ENCODE measurements at regions not wholly inside any gene's neighbourhood (a gene's known extent, or its start where the extent isn't known, plus 50 kb on each side); places are given as distances from the start of the nearest gene placed in this dataset.

- no peaks in the 10 kb centered on the region for H3K36me3 Mint-ChIP-seq (ENCODE audit: low read depth)
- peaks cover 11% of the 10 kb centered on the region for H3K27me3 Mint-ChIP-seq (ENCODE audit: insufficient read depth)
- no peak for DNase-seq (ENCODE audit: low spot score)
- no peak overlapping the region for H3K4me3 Mint-ChIP-seq
- no peak overlapping the region for H3K27ac Mint-ChIP-seq
- intact Hi-C loops (cut with micrococcal nuclease) = no loop called here
- H3K9me3 Mint-ChIP-seq = peaks cover 7% of the 10 kb centered on the region
- no peaks in the 10 kb centered on the region for H3K4me1 Mint-ChIP-seq (ENCODE audit: low read depth)
Observed at GRCh38 chr6:167532410-167533288, 207.8 kb downstream of the TTLL2 start.

GRCh38 chr6:167533851-167534250, 209.0 kb downstream of the TTLL2 start:
- Mint-ChIP-seq H3K27me3 (ENCODE audit: insufficient read depth) (peaks cover 14% of the 10 kb centered on the region), H3K4me1 (ENCODE audit: low read depth) (no peaks in the 10 kb centered on the region), H3K27ac (no peak overlapping the region), H3K9me3 (peaks cover 7% of the 10 kb centered on the region), H3K36me3 (ENCODE audit: low read depth) (no peaks in the 10 kb centered on the region), H3K4me3 (no peak overlapping the region)
- intact Hi-C loops (cut with micrococcal nuclease) = no loop called here
- no peak for DNase-seq (ENCODE audit: low spot score)

GRCh38 chr6:167537816-167538215, 212.9 kb downstream of the TTLL2 start:
- Mint-ChIP-seq H3K27me3 (ENCODE audit: insufficient read depth) (peaks cover 7% of the 10 kb centered on the region), H3K4me3 (no peak overlapping the region), H3K36me3 (ENCODE audit: low read depth) (no peaks in the 10 kb centered on the region), H3K9me3 (peaks cover 7% of the 10 kb centered on the region), H3K4me1 (ENCODE audit: low read depth) (no peaks in the 10 kb centered on the region), H3K27ac (no peak overlapping the region)
- intact Hi-C loops (cut with micrococcal nuclease) = no loop called here
- DNase-seq (ENCODE audit: low spot score) = no peak

- intact Hi-C loops (cut with micrococcal nuclease) = no loop called here
- H3K4me1 Mint-ChIP-seq (ENCODE audit: low read depth) = no peaks in the 10 kb centered on the region
- no peaks in the 10 kb centered on the region for H3K36me3 Mint-ChIP-seq (ENCODE audit: low read depth)
- H3K4me3 Mint-ChIP-seq = no peak overlapping the region
- no peak for DNase-seq (ENCODE audit: low spot score)
- H3K27me3 Mint-ChIP-seq (ENCODE audit: insufficient read depth) = peaks cover 7% of the 10 kb centered on the region
- peaks cover 7% of the 10 kb centered on the region for H3K9me3 Mint-ChIP-seq
- H3K27ac Mint-ChIP-seq = no peak overlapping the region
Observed at GRCh38 chr6:167538746-167539145, 213.9 kb downstream of the TTLL2 start.

GRCh38 chr6:167540796-167541195, 215.9 kb downstream of the TTLL2 start:
- peaks cover 7% of the 10 kb centered on the region for H3K27me3 Mint-ChIP-seq (ENCODE audit: insufficient read depth)

GRCh38 chr6:167541544-167541943, 216.7 kb downstream of the TTLL2 start:
- no peak overlapping the region for H3K27ac Mint-ChIP-seq
- H3K4me1 Mint-ChIP-seq (ENCODE audit: low read depth) = no peaks in the 10 kb centered on the region
- no peak for DNase-seq (ENCODE audit: low spot score)
- H3K27me3 Mint-ChIP-seq (ENCODE audit: insufficient read depth) = peaks cover 7% of the 10 kb centered on the region
- no peak overlapping the region for H3K4me3 Mint-ChIP-seq
- intact Hi-C loops (cut with micrococcal nuclease) = no loop called here
- peaks cover 2% of the 10 kb centered on the region for H3K9me3 Mint-ChIP-seq
- H3K36me3 Mint-ChIP-seq (ENCODE audit: low read depth) = no peaks in the 10 kb centered on the region

More at GRCh38 chr6:167540796-167541195, 215.9 kb downstream of the TTLL2 start:
- DNase-seq (ENCODE audit: low spot score) = no peak
- Mint-ChIP-seq H3K9me3 (peaks cover 5% of the 10 kb centered on the region), H3K4me3 (no peak overlapping the region), H3K4me1 (ENCODE audit: low read depth) (no peaks in the 10 kb centered on the region), H3K36me3 (ENCODE audit: low read depth) (no peaks in the 10 kb centered on the region), H3K27ac (no peak overlapping the region)
- intact Hi-C loops (cut with micrococcal nuclease) = no loop called here

DNA sequence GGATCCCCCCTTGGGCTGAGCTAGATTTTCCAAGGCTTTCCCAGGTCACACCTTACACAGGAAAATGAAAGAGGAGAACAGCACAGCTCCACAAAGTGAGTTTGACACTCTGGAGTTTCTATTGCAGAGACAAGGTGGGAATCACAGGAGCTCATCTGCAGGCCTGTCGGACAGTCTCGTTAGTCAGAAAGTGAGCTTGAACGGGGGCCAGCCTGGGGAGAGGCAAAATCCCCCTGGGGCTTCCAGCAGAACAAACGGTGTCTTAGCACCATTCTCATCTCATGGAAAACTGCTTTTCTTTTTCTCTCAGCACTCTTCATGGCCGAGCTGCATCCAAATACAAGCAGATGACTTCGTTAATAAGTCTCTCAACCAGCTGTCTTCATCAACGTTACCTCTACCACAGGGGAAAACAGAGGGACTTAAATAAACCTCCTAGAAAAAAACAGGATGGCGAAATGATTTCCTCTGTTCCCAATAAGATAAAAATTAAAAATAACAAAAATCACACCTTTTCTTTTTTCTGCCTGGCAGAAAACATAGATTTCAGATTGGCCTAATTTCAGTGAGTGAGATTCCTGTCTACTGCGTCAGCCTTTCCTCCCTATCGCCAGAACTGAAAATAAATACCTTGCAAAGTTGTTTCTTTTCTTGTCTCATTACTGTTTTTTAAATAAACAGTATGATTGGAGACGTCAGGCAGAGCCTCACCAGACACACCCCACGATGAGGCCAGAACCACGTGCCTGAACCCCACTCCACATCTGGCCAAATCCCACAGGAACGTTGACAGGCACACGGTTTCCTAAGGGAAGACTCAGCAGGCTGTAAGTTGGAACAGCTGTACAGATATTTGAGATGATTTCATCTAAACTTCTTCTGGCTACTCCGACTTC, 219.0 kb downstream of the TTLL2 start:
- intact Hi-C loops (cut with micrococcal nuclease) = no loop called here
- no peak overlapping the region for H3K27ac Mint-ChIP-seq
- DNase-seq (ENCODE audit: low spot score) = no peak
- H3K36me3 Mint-ChIP-seq (ENCODE audit: low read depth) = no peaks in the 10 kb centered on the region
- H3K27me3 Mint-ChIP-seq (ENCODE audit: insufficient read depth) = peaks cover 2% of the 10 kb centered on the region
- no peaks in the 10 kb centered on the region for H3K9me3 Mint-ChIP-seq
- no peak overlapping the region for H3K4me3 Mint-ChIP-seq
- no peaks in the 10 kb centered on the region for H3K4me1 Mint-ChIP-seq (ENCODE audit: low read depth)

- no peak for DNase-seq (ENCODE audit: low spot score)
- Mint-ChIP-seq H3K36me3 (ENCODE audit: low read depth) (no peaks in the 10 kb centered on the region), H3K4me1 (ENCODE audit: low read depth) (no peaks in the 10 kb centered on the region), H3K9me3 (no peaks in the 10 kb centered on the region), H3K27ac (no peak overlapping the region), H3K4me3 (no peak overlapping the region), H3K27me3 (ENCODE audit: insufficient read depth) (peaks cover 2% of the 10 kb centered on the region)
- intact Hi-C loops (cut with micrococcal nuclease) = no loop called here
Observed at GRCh38 chr6:167546611-167547327, 221.9 kb downstream of the TTLL2 start.

DNA sequence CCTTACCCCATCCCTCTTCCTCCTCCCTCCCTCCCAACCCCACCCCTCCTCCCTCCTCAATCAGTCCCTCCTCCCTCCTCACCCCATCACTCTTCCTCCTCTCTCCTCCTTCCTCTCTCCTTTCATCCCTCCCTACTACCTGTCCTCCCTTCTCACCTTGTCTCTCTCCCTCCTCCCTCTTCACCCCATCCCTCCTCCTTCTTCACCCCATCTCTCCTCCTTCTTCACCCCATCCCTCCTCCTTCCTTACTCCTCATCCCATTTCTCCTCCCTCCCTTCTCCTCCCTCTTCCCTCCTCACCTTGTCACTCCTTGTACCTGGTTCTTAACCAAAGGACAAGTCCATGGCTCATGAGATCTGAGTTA, 222.4 kb downstream of the TTLL2 start:
- Mint-ChIP-seq H3K27me3 (ENCODE audit: insufficient read depth) (peaks cover 2% of the 10 kb centered on the region), H3K27ac (no peak overlapping the region), H3K4me3 (no peak overlapping the region), H3K4me1 (ENCODE audit: low read depth) (no peaks in the 10 kb centered on the region), H3K36me3 (ENCODE audit: low read depth) (no peaks in the 10 kb centered on the region), H3K9me3 (no peaks in the 10 kb centered on the region)
- intact Hi-C loops (cut with micrococcal nuclease) = no loop called here
- DNase-seq (ENCODE audit: low spot score) = no peak

GRCh38 chr6:167547751-167548150, 222.9 kb downstream of the TTLL2 start:
- Mint-ChIP-seq H3K36me3 (ENCODE audit: low read depth) (no peaks in the 10 kb centered on the region), H3K4me1 (ENCODE audit: low read depth) (no peaks in the 10 kb centered on the region), H3K27ac (no peak overlapping the region), H3K9me3 (no peaks in the 10 kb centered on the region), H3K27me3 (ENCODE audit: insufficient read depth) (peaks cover 2% of the 10 kb centered on the region), H3K4me3 (no peak overlapping the region)
- DNase-seq (ENCODE audit: low spot score) = no peak
- intact Hi-C loops (cut with micrococcal nuclease) = no loop called here

- no peaks in the 10 kb centered on the region for H3K4me1 Mint-ChIP-seq (ENCODE audit: low read depth)
- H3K9me3 Mint-ChIP-seq = no peaks in the 10 kb centered on the region
- no peak overlapping the region for H3K27ac Mint-ChIP-seq
- H3K36me3 Mint-ChIP-seq (ENCODE audit: low read depth) = no peaks in the 10 kb centered on the region
- no peak overlapping the region for H3K4me3 Mint-ChIP-seq
- DNase-seq (ENCODE audit: low spot score) = no peak
- intact Hi-C loops (cut with micrococcal nuclease) = no loop called here
- H3K27me3 Mint-ChIP-seq (ENCODE audit: insufficient read depth) = peaks cover 2% of the 10 kb centered on the region
Observed at GRCh38 chr6:167548451-167548850, 223.6 kb downstream of the TTLL2 start.

- no peak for DNase-seq (ENCODE audit: low spot score)
- peaks cover 2% of the 10 kb centered on the region for H3K27me3 Mint-ChIP-seq (ENCODE audit: insufficient read depth)
- no peaks in the 10 kb centered on the region for H3K4me1 Mint-ChIP-seq (ENCODE audit: low read depth)
- H3K27ac Mint-ChIP-seq = no peak overlapping the region
- intact Hi-C loops (cut with micrococcal nuclease) = no loop called here
- H3K4me3 Mint-ChIP-seq = no peak overlapping the region
- H3K36me3 Mint-ChIP-seq (ENCODE audit: low read depth) = no peaks in the 10 kb centered on the region
- no peaks in the 10 kb centered on the region for H3K9me3 Mint-ChIP-seq
Observed at GRCh38 chr6:167549213-167549612, 224.3 kb downstream of the TTLL2 start.
